ENCODE measurements at regions not wholly inside any gene's neighbourhood (a gene's known extent, or its start where the extent isn't known, plus 50 kb on each side); places are given as distances from the start of the nearest gene placed in this dataset.

GRCh38 chr6:121904559-121904958 lies 469.1 kb downstream of the GJA1 start:
- H2AFZ ChIP-seq (ENCODE audit: low read depth) = no peak overlapping the region
- no peaks in the 10 kb centered on the region for H3K4me1 ChIP-seq (ENCODE audit: low read depth, poor library complexity, severe bottlenecking)
- no peak overlapping the region for H3K4me2 ChIP-seq

GRCh38 chr6:121912905-121913304 lies 477.5 kb downstream of the GJA1 start:
- Histone ChIP-seq H2AFZ (ENCODE audit: low read depth) (no peak overlapping the region), H3K27ac (no peak overlapping the region), H3K4me2 (no peak overlapping the region), H3K79me2 (ENCODE audit: insufficient read depth, low read depth) (no peaks in the 10 kb centered on the region), H3K4me1 (ENCODE audit: low read depth, poor library complexity, severe bottlenecking) (peaks cover 11% of the 10 kb centered on the region), H3K9ac (no peak overlapping the region), H3K27me3 (ENCODE audit: insufficient read depth, low read depth) (no peaks in the 10 kb centered on the region), H3K36me3 (ENCODE audit: insufficient read depth) (no peaks in the 10 kb centered on the region), H4K20me1 (ENCODE audit: insufficient read depth) (no peaks in the 10 kb centered on the region), H3K4me3 (IDR thresholded peaks at IDR 0.05; ENCODE audit: insufficient read depth, low read depth, low read length) (no peak overlapping the region)
- TF ChIP-seq CTCF (conservative IDR thresholded peaks at IDR 0.05; ENCODE audit: low read depth, low read length) = no peak

More at GRCh38 chr6:121904559-121904958, 469.1 kb downstream of the GJA1 start:
- Histone ChIP-seq H3K4me3 (IDR thresholded peaks at IDR 0.05; ENCODE audit: insufficient read depth, low read depth, low read length) (no peak overlapping the region), H3K79me2 (ENCODE audit: insufficient read depth, low read depth) (no peaks in the 10 kb centered on the region), H3K27me3 (ENCODE audit: insufficient read depth, low read depth) (no peaks in the 10 kb centered on the region), H3K27ac (no peak overlapping the region), H3K9ac (no peak overlapping the region), H3K36me3 (ENCODE audit: insufficient read depth) (no peaks in the 10 kb centered on the region), H4K20me1 (ENCODE audit: insufficient read depth) (no peaks in the 10 kb centered on the region)
- TF ChIP-seq CTCF (conservative IDR thresholded peaks at IDR 0.05; ENCODE audit: low read depth, low read length) = no peak

GRCh38 chr6:121917263-121917829 lies 481.9 kb downstream of the GJA1 start:
- Histone ChIP-seq H2AFZ (ENCODE audit: low read depth) (no peak overlapping the region), H3K36me3 (ENCODE audit: insufficient read depth) (no peaks in the 10 kb centered on the region), H3K4me1 (ENCODE audit: low read depth, poor library complexity, severe bottlenecking) (peaks cover 15% of the 10 kb centered on the region), H3K27me3 (ENCODE audit: insufficient read depth, low read depth) (no peaks in the 10 kb centered on the region), H3K4me3 (IDR thresholded peaks at IDR 0.05; ENCODE audit: insufficient read depth, low read depth, low read length) (no peak overlapping the region), H3K4me2 (no peak overlapping the region), H3K27ac (no peak overlapping the region), H3K79me2 (ENCODE audit: insufficient read depth, low read depth) (no peaks in the 10 kb centered on the region), H3K9ac (no peak overlapping the region), H4K20me1 (ENCODE audit: insufficient read depth) (no peaks in the 10 kb centered on the region)
- no peak for TF ChIP-seq CTCF (conservative IDR thresholded peaks at IDR 0.05; ENCODE audit: low read depth, low read length)

GRCh38 chr6:121917834-121918559 lies 481.5 kb upstream of the HSF2 start:
- Histone ChIP-seq H3K79me2 (ENCODE audit: insufficient read depth, low read depth) (no peaks in the 10 kb centered on the region), H3K27me3 (ENCODE audit: insufficient read depth, low read depth) (no peaks in the 10 kb centered on the region), H3K4me2 (no peak overlapping the region), H3K36me3 (ENCODE audit: insufficient read depth) (no peaks in the 10 kb centered on the region), H3K9ac (no peak overlapping the region), H3K4me1 (ENCODE audit: low read depth, poor library complexity, severe bottlenecking) (peaks cover 15% of the 10 kb centered on the region), H3K4me3 (IDR thresholded peaks at IDR 0.05; ENCODE audit: insufficient read depth, low read depth, low read length) (no peak overlapping the region), H3K27ac (no peak overlapping the region), H4K20me1 (ENCODE audit: insufficient read depth) (no peaks in the 10 kb centered on the region), H2AFZ (ENCODE audit: low read depth) (no peak overlapping the region)
- no peak for TF ChIP-seq CTCF (conservative IDR thresholded peaks at IDR 0.05; ENCODE audit: low read depth, low read length)
